Renal pelvis (tissue), 1 donor: ENCODE measurements at regions not wholly inside any gene's neighbourhood (a gene's known extent, or its start where the extent isn't known, plus 50 kb on each side); places are given as distances from the start of the nearest gene placed in this dataset.

Experiments
- DNase-seq: peaks from one replicate; pipeline ENCODE4 v3.0.0-alpha.2; 2013

DNA sequence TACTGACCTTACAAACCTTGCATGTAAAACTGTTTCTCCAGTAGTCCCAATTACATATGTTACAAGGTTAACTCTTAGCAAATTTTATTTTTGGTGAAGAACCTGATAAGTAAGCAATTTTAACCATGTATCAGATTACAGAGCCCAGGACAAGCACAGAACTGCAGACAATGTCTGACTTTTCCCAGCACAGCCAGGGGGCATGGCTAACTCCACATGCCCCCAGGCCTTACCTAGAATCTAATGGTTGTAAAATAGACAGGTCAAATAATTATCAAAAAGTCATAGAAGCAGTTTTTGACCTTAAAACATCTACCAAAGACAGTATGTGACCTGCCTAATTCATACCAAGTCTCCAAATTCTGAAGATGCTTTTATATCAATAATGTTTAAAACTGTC, 364.1 kb downstream of the FOXO1 start:
- DNase-seq = no peak

DNA sequence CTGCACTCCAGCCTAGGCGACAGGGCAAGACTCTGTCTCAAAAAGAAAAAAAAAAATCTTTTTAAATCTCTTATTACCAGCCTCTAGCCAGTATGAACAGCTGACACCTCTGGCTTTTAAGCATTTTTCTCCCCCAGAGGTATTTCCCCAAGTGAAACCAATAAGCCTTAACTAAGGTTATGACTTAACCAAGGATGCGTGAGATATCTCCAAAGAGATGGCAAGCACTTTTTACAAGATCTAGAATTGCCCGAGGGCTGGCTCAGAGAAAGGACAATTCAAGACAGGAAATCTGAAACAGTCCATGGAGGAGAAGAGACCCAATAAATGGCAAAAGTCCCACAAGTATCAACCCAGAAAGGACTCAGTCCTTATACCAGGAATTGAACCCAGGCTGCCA, 362.1 kb downstream of the FOXO1 start:
- DNase-seq = no peak

DNA sequence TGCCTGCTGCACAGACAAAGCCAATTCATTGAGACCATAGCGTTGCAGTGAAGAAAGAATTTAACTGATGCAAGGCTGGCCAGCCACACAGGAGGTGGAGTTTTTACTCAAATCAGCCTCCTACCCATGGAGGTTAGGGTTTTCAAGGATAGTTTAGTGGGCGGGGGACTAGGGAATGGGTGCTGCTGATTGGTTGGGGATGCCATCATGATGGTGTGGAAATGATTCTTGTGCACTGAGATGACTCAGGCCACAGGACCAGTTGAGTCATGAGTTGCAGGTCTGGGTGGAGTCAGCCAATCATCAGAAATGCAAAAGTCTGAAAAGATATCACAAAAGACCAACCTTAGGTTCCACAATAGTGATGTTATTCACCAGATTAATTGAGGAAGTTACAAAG, 359.6 kb downstream of the FOXO1 start:
- DNase-seq = no peak

DNA sequence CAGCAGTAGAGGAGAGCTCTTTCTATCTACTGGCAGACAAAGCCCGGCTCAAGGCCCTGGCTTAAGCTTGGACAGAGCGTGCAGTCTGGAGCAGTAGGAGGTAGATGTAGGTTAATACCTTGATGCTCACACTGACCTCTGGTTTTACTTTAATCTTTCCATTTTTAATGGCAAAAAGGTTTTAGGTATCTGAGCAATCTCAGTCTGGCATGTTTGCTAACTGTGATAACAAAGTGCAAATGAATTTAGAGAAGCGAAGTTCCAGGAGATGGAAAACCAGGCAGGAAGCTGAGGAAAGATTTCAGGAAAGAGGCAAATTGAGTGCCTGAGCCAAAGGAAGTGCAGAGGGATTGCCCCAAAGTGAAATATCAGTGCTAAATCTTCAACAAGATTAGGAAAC, 356.6 kb downstream of the FOXO1 start:
- no peak for DNase-seq

DNA sequence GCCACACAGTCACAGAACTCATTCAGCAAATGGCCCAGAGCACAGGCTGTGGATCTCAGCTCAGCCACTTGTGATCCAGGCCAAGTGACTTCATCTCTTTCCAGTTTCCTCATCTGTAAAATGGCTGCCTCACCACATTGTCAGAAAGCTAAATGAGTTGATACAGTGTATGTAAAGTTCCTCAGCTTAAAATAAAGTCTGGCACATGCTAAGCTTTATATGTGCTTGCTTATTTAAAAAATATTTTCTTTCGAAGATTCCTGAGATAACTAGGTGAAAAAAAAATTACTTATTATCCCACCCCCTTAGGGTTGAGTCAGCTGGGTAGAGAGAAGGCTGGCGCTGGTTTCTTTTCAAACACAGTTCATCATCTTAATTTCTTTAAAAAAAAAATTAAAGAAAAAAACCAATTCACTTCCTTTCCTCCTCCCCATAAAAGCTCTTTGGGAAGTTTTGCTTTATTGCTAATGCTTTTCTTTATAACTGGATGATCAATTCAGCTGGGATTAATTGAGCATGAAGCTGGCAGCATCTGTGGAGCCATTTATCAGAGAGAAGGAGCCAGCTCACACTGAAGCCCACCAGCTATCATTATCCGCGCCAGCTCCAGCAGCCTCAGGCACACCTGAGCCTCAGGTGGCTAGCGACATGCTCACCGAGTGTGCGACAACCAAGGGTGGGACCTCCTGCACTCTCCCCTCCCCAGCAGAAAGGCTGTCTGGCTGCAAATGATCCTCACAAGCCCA, 354.9 kb downstream of the FOXO1 start:
- DNase-seq = no peak

DNA sequence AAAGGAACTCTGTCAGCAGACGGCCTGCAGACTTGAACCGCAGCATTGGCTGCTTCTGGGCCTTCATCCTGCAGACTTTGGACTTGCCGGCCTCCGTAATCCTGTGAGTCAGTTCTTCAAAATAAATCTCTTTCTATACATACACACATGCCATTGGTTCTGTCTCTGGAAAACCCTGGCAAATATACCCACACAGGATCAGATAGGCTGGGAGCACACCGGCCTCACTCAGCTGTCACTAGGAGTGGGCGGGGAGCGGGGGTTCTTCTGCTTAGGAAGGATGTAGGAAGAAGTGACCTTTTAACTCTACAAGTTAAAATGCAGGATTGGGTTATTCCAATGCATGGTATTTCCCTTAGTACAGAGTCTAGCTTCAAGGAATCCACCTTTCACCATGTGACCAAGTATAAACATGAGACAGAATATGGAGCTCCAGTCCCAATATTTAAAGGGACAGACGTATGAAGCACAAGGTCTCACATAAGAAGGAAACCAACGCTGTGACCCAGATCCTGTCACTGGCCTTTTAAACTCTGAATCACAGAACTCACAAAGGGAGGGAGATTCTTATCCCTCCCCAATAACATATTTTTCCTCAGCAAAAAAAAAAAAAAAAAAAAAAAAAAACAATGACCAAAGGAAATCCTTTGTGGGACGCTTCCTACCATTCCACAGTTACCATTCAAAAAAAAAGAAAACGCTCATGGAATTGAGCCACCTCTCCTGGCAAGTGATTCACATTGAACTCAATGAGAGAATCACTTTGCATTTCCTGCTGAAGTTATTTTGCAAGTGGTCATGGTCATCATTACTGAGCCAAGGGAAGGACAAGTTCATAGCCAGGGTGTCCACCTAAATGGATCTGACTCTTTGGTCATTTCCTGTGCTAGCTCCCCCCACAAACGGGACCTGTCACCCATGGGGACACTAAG, 352.9 kb downstream of the FOXO1 start:
- DNase-seq = no peak

DNA sequence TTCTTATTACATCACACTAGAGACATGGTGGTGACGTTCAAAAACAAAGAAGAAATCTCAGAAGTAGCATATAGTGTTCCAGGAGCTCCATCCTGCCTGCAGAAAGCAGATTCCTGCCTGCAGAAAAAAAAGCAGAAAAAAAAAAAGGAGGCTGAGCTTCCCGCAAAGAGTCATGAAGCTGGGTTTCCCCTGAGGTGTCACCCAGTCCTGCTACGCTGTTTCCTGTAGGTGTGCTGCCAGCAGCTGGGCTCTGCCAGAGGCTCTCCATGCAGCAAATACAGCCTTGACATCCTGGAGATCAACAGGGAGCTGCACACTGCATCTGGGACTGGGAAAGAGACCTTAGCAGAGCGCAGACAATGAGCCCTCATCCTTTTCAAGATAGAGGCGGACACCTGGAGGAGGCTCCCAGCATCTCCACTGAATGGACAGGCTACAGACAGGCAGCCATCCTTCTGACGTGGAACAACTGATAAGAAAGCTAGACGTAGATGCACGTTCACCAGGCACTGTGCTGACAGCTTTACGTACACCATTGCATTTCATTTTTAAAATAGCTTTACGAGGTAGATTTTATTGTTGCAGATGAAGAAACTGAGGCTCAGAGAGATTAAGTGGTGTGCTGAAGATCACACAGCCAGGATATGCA, 350.9 kb downstream of the FOXO1 start:
- DNase-seq = no peak

DNA sequence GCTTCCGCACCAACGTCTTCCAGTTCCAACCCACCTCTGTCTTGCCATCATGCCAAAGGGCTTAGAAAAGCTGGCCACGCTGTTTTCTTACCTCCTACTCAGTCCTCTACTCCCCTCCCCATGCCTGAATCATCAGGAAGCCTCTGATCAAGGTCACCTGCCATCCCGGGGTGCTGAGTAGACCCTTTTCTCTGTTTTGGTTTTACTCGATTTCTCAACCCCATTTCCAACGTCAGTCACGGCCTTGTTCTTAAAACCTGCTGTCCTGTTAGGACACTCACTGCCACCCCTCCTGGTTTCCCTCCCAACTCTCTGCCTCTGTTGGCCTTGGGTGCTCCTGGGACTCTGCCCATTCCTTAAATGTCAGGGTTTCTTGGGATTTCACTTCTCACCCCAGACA, 350.1 kb downstream of the FOXO1 start:
- no peak for DNase-seq

DNA sequence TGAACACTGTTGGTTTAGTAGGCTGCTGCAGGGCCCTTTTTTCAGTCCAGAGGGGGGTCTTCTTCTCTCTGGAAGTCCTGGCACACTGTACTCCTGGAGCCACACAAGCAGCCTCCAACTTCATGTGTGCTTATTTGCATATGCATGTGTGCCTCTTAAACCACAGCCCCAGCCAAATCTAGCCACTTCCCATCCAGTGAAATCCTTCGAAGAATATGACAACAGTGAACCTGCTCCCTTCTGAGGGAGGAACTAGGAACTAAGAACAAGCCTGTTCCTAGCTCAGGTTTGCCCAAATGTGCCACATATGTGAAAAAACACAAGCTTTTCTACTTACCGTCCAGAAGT, 348.5 kb downstream of the FOXO1 start:
- DNase-seq = no peak

DNA sequence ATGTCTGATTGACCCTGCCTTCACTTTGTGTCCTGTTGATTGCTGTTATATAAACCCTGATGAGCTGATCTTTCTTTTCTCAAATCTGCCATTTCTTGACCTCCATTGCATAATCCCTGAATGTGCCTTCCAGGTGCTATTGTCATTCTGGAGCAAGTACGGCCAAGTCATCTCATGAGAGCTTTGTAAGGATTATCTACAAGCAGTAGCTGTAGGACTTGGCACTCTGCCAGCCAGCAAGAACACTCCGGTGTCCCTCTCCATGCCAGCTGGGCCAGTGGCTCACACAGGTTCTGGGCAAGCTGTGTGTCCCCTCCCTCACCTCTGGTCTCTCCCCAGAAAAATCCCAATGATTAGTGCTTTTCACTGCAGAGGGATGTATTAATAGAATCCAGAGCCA, 348.1 kb downstream of the FOXO1 start:
- DNase-seq = no peak

DNA sequence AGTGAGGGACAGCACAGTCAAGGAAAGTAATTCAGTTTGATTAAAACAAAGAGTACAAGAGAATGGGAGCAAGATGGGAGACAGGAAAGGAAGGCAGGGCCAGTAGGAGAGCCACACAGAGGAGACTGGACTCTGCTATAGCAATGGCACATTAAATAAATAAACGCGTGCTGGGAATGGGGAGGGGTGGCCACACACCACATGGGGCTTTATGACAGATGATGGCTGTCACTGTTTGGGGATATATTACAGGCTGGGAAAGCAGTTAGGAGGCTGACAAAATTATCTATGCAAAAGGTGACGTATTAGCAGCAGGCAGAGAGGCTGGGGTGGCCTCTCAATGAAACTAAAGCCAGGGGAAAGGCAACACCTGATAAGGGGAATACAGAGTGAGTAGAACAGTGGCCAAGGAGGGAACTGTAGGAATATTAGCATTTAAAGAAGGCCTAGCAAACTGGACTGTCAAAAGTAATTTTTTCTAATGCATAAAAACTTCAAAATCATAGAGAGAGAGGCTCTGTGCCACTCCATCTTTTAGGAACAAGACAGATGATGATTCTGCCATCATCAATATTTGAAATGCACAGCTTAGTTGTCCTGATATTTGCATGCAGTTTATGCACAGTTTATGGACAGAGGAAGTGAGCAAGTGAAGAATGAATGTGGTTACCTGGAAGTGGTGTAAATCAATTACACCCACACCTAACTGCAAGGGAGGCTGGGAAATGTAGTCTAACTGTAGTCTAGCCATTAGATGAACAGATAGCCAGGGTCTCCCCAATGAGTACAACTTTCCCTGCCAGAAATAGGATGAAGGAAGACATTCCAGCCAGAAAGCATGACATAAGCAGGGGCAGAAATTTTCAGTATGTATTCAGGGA, 346.5 kb downstream of the FOXO1 start:
- no peak for DNase-seq

DNA sequence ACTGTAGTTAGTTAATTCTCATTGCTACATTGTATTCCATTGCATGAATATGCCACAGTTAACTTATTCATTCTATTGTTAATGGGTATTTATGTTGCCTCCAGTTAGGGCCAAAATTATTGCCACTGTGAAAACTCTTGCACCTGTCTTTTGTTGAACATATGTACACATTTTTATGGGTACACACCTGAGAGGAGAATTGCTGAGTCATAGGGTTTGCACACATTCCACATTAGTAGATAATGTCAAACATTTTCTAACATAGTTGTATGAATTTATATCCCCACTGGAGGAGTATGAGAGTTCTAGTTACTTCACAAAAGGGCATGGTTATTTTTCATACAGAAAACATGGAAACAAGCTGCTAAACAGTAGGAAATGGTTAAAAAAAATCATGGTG, 338.4 kb downstream of the FOXO1 start:
- no peak for DNase-seq

DNA sequence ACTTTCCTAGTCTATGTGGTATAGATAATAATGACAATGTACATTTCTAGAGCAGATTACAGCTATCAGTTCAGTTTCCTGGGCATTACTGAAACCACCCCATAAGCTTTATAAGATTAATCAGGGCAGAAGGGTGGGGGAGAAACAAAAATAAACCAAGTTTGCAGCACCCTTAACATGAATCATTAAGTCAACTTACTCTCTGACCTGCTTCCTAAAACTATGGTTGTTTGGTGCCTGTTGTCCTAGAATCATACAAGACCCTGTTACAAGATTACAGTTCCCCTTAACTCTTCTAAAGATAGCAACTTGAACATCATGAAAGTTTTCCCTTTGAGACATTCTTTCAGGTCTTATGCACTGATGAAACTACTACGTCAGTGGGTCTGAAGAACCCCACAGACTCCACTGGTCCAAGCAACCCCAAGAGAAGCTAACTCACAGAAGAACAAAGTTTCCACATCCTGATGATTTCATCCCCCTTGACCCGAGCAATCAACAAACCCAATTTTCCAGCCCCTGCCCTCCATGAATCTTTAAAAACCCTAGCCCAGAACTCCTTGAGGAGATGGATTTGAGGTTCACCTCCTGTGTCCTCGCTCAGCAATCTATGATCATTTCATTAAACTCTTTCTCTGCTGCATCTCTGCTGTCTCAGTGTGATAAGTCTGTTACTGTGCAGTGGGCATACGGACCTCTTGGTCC, 336.5 kb downstream of the FOXO1 start:
- DNase-seq = no peak

DNA sequence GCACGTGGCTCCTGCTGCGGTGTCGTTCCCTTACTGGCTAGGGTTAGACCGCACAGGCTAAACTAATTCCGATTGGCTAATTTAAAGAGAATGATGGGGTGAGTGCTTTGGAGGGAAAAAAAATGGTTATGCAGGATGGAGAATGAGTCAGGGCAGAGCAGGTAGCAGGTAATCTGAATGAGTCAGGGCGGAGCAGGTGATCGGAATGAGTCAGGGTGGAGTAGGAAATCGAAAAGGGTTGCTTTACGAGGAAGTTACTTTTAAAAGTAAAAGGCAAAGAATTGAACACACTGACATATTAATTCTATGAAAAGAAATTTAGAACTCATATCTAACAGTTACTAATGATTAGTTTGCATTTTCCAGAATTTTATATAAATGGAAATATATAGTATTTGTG, 335.5 kb downstream of the FOXO1 start:
- DNase-seq = no peak

DNA sequence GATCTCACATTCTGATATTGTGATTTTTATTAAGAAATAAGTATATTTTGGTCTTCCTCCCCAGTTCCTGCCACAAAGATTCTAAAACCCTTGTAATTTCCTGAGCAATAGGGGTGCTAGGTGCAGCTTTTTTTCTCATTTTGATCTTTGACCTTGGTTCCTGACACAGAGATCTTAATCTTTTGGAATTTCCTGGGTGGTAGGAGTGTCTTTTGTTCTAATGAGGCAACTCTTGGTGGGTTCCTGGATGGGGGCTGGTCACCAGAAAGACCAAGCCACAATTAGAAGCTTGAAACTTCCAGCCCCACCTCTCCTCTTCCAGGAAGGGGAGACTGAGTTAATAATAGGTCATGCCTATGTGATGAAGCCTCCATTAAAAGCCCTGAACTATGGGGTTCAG, 334.6 kb downstream of the FOXO1 start:
- no peak for DNase-seq

DNA sequence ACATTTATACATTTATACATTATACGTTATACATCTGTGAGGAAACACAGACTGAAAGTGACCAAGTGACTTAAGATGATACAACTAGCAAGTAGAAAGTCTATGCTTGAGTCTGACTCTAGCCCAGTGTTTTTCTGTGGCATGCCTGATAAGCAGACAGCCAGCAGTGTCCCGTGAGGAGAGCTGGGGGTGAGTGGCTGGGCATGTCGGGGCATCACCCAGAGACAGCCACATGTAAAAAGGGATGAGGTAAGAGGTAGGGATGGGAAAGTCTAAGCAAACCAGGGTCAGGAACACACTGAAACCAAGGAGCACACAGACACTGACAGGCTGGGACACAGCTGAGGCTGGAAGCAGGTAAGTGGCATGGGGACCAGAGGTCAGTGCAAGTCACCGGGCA, 333.2 kb downstream of the FOXO1 start:
- DNase-seq = no peak

DNA sequence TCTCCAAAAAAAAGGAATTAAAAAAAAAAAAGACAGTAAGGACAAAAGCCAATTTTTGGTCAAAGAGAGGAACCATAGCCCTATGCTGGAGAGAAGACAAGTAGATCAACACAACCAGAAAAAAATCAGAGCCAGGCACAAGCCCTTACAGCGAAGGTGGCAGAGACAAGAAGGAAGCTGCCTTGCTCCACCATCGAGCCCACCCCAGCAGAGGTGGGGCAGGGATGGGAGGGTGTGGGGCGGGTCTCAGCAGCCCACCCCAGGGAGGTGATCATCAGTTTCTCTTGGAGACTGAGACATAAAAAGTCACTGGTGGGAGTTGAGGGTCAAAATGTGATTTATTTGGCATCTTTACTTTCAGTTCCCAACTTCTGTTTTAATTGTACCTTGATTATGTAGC, 332.4 kb downstream of the FOXO1 start:
- no peak for DNase-seq

DNA sequence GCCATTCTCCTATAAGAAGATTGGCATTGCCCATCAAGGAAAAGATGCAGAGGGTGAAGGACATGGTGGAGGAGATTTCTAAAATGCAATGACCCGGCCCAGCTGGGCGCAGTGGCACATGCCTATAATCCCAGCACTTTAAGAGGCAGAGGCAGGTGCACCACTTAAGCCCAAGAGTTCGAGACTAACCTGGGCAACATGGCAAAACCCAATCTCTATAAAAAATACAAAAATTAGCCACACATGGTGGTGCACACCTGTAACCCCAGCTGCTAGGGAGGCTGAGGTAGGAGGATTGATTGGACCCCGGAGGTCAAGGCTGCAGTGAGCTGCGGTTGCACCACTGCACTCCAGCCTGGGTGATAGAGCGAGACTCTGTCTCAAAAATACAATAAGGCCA, 331.8 kb downstream of the FOXO1 start:
- no peak for DNase-seq

DNA sequence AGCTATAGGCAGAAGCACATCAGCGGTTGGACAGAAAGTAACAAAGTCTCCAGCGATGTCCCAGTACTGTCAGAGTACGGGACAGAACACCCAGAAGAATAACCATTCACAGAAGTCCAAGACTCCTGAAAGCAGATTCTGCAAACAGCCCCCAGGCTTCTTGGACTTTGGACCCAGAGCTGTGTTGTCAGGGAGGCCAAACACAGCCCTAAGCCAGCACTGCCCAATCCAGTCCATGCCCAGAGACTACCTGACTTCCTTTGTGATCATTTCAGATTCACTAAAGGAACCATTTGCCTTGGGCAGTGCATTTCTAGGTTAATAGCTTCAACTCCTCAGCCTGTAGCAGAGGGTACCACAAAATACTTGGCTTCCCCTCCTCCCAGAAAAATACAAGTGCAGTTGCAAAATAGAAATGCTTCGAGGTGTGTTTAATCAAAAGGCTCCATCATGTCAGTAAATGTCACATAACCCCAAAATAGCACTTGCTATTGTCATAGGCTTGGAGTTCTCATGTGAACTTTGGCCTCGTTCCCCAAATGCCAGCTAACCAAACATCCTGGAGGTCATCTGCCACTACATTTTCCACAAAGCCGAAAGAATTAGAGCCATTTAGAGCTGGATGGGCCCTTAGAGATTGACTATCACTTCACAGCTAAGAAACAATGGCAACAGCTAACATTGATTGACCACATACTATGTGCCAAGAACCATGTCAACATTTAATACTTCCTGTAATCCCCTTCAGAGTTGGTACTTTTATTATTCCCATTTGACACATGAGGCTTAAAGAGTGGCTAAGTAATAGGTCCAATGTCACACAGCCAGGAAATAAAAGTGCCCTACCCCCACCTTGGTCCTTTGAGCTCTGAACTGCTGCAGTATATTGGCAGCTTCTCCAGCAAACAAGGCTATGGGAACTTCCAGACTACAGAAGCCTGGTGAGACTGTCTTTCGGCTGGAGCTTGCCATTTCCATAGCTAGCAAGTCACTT, 329.9 kb downstream of the FOXO1 start:
- DNase-seq = no peak

DNA sequence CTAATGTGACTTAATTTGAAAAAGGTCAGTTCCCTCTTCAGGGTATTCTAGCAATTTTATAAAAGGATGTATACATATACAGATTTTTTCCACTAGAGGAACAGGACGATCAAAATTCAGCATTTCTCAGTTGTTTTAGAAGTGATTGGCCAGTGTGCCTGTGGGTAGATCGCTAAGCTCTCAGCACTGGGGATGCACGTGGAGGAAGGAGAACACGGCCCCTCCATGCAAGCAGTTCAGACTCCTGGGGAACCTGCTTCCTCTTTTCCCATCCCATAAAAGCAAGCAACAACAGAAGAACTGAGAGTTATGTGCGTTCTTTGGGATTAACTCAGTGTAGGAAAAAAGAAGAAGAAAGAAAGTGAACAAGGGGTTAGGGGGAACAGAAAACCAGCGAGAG, 328.8 kb downstream of the FOXO1 start:
- DNase-seq = no peak
